GM12874 (cell line): ENCODE measurements at regions not wholly inside any gene's neighbourhood (a gene's known extent, or its start where the extent isn't known, plus 50 kb on each side); places are given as distances from the start of the nearest gene placed in this dataset.

ENCODE experiments used
- CTCF ChIP-seq: IDR thresholded peaks from 2 replicates; pipeline ENCODE4 v1.5.1; 2011; ENCODE audit warnings: low read depth, mild to moderate bottlenecking, control low read depth, low read length, moderate library complexity; ENCODE audit not compliant: insufficient read depth

GRCh38 chr2:12006850-12007249, 260.4 kb downstream of the LPIN1 start:
- no peak for TF ChIP-seq CTCF

GRCh38 chr2:12007282-12007681, 260.9 kb downstream of the LPIN1 start:
- TF ChIP-seq CTCF = no peak

GRCh38 chr2:12008425-12009061, 262.1 kb downstream of the LPIN1 start:
- TF ChIP-seq CTCF = no peak

- no peak for TF ChIP-seq CTCF
These were observed 263.0 kb downstream of the LPIN1 start for GRCh38 chr2:12009323-12009905.

GRCh38 chr2:12010059-12010458, 263.6 kb downstream of the LPIN1 start:
- TF ChIP-seq CTCF = no peak

- TF ChIP-seq CTCF = no peak
These were observed 264.3 kb downstream of the LPIN1 start for GRCh38 chr2:12010779-12011178.

GRCh38 chr2:12014088-12014960, 267.9 kb downstream of the LPIN1 start:
- no peak for TF ChIP-seq CTCF
